CD1c-positive myeloid dendritic cell (primary cell): ENCODE measurements at regions not wholly inside any gene's neighbourhood (a gene's known extent, or its start where the extent isn't known, plus 50 kb on each side); places are given as distances from the start of the nearest gene placed in this dataset.
"Not testable (repeated sequence)": the region's sequence is repeated elsewhere in the genome, so short reads cannot be mapped to it uniquely, and the experiment has no call there.

Experiments used
- DNase-seq: peaks from one replicate; pipeline ENCODE4 v3.0.0-alpha.2; 2016; ENCODE audit errors: extremely low spot score

- DNase-seq: no peak
Observed at GRCh38 chr2:191476901-191477300, 201.0 kb upstream of the NABP1 start.

DNA sequence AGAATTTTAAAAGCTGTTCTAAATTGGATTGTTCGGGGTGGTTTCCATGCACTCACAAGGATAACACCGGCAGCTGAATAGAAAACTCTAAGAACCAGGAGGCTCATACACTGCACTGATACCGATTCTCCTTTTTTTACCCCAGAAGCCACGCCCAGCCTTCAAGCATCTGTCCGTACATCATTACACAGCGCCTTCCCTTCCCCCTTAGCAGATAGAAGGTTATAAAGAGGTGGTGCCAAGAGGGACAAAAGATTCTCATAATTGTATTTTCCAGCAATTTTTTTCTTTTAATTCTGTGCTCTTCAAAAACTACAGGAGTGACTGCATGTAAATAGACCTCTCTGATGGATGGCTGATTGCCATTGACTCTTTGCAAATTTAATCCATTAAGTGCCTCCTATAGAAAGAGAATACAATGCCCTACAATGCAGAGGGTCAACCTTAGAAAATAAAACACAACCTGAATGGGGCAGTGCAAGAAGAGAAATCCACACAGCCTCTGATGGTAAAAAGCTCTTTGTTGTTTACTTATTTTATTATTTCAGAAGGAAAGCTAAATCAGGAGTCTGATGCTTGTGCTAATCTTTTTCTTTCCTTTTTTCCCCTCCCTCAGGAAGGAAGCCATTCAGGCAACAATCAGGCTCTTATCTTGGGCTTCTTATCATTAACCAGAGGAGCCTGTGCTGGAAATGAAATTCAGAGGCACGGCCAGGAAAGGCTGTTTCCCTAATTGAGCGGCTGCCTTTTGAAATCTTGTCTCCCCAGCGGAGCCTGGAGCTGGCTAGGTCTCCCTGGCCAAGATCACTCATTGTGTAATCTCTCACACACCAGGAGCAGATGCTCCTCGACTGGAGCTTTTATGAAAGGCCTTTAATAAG lies 198.9 kb upstream of the NABP1 start:
- no peak for DNase-seq

GRCh38 chr2:191479680-191480023 lies 198.3 kb upstream of the NABP1 start:
- no peak for DNase-seq

DNA sequence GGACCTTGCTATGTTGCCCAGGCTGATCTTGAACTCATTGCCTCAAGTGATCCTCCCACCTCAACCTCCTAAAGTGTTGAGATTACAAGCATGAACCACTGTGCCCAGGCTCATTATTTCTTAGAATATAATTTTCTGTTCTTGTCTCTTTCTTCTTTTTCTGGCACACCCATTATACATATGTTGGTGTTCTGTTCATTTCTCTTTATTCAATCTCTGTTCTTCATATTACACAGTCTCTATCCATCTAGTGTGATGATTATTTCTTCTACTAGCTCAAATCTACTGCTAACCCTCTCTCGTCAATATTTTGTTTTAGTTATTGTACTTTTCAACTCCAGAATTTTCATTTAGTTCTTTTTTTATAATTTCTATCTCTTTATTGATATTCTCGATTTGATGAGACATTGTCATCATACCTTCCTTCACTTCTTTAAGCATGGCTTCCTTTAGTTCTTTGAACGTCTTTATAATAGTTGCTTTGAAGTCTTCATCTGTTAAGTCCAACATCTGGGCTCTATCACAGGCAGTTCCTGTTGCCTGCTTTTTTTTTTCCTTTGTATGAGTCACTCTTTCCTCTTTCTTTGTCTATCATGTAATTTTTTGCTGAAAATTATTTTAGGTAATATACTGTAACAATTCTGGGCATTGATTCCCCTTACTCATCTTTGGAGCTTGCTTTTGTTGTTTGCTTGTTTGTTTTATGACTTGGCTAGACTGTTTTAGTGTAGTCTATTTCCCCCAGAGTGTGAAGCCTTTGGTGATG lies 196.4 kb upstream of the NABP1 start:
- no peak for DNase-seq

DNA sequence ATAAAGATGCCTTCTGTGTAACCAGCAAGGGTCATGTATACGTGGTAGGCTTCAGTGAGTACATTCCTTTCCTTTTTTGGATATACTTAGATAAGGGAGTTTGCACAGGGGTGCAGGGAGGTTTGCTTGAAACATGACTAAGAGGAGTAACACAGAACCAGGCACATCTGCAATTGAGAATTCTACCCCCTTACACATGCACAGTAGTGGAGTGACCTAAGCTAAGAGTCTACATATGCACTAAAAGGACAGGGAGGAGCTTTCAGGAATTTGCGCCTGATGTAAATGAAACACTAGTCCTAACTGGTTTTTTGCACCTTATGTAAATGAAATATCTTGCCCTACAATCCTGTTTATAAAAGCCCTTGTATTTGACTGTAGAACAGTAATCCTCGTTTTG lies 194.8 kb upstream of the NABP1 start:
- no peak for DNase-seq

DNA sequence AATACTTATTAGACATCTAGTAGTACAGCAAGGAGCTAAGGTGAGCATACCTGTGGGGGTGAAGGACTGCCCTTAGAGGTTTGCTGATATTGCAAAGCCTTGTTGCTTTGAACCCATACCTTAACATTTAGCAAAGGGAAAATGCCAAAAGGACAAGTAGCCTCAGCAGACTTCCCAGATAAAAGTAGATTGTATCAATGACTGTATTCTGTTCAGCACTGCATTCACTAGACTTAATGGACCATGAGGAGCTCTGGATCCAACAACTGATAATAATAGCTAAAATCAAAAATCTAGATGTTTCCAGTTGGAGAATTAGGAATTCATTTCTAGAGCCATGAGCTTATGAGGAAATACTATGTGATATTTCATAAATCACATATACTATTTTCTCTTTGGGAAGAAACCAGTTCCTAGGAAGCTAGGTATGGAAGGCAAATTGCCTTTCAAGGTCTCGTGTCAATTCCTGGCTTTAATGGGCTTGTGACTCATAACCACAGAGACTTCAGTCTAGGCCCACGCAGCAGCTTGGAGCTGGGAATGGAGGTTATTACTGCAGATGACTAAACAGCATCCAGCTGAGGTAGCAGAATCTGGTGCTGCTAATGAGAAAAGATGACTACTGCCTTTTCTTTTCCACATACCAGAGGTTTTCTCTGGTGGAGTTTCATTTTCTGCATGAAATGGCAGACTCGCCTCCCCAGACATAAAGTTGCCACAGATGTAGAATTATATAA lies 191.2 kb upstream of the NABP1 start:
- DNase-seq: peak; percentile 63

- peak; percentile 13 for DNase-seq
Observed at GRCh38 chr2:191488135-191488534, 189.8 kb upstream of the NABP1 start.

- DNase-seq: no peak
Observed at GRCh38 chr2:191489177-191489576, 188.8 kb upstream of the NABP1 start.

- no peak for DNase-seq
Observed at GRCh38 chr2:191496838-191497237, 181.1 kb upstream of the NABP1 start.

DNA sequence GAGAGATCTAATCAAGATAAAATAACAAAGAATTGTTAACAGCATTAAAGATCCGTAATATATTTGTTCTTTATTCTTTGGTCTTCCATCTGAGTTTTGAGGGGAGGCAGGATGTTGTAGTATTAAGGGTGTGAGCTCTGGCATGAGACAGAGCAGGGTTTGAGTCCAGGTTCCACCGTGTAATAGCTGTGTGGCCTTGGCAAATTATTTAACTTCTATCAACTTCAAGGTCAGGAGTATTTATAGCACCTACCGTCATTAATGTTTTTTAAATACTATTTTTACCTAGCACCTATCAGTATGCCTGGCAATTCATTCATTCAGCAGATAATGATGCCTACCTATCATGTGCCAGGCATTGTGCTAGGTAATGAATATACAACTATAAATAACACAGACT lies 180.1 kb upstream of the NABP1 start:
- no peak for DNase-seq

DNA sequence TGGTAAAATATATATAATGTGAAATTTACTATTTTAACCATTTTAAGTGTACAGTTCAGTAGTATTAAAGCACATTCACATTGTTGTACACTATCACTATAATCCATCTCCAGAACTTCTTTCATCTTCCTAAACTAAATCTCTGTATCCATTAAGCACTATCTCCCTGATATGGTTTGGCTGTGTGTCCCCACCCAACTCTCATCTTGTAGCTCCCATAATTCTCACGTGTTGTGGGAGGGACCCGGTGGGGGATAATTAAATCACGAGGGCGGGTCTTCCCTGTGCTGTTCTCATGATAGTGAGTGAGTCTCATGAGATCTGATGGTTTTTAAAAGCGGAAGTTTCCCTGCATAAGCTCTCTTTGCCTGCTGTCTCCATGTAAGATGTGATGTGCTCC lies 178.9 kb upstream of the NABP1 start:
- DNase-seq: no peak

- DNase-seq: no peak
Observed at GRCh38 chr2:191499874-191500565, 177.9 kb upstream of the NABP1 start.

GRCh38 chr2:191500566-191500883 lies 177.4 kb upstream of the NABP1 start:
- no peak for DNase-seq

GRCh38 chr2:191500884-191501560 lies 176.9 kb upstream of the NABP1 start:
- no peak for DNase-seq

DNA sequence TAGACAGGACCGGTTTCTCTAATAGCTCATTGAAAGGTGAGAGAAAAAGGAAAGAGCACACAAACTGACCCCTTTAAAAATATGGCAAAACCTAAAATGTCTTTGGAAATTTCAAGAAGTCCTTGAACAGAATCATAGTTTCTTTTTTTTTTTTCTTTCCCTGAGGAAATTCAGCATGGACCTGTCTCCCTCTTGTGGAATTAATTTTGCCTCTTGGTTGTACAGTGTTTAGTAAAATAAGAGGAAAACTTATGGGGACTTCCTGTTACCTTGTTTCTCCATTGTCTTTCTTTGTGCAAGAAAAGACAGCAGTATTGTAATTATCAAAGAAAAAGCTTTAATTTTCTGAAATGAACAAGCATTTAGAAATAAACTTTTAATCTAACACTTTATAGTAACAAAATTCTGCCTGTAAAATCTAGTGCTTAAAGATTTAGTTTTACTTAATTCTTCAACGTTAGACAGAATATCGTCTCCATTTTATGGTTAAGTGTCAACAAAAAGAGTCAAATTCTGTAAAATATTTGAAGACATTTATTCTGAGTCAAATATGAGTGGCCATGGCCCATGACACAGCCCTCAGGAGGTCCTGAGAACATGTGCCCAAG lies 176.3 kb upstream of the NABP1 start:
- DNase-seq: peak; percentile 48

DNA sequence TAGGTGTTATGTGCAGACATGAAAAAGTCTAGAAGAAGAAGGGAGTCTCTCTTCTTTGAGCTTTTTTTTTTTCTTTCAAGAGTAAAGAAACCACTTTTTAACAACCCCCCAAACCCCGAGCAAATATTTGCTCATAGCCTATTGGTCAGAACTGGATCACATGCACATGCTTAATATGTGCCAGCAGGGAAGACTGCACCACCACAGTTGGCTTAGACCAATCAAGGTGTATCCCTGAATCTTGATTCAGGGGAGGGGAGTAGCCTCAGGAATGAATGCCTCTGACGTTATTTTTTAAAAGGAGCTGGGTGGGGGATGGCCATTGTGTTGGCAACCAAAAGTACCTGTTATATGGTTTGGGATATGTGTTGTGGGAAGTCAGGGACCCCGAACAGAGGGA lies 171.4 kb upstream of the NABP1 start:
- DNase-seq: no peak

- DNase-seq: not testable (repeated sequence)
Observed at GRCh38 chr2:191507252-191507853, 170.6 kb upstream of the NABP1 start.

DNA sequence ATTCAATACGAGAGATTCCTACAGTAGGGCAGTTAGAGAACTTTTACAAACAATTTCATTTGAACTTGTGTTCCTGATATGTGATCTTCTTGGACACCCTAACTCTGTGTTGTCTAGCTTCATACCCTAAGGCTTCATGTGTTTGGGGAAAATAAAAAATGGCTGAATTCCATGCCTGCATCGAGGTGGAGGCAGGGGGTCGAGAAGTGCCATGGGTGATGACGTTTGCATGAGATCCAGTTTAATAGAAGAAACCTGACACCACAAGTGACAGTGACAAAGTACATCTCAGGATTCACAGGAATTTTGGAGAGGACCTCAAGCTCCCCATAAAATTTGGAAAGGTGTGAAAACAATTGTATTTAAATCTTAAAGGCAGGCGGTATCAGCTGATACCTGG lies 169.2 kb upstream of the NABP1 start:
- DNase-seq: no peak

- DNase-seq: no peak
Observed at GRCh38 chr2:191512216-191512835, 165.6 kb upstream of the NABP1 start.

GRCh38 chr2:191512874-191513273 lies 165.1 kb upstream of the NABP1 start:
- no peak for DNase-seq
